Fibroblast of villous mesenchyme (primary cell): ENCODE measurements at regions not wholly inside any gene's neighbourhood (a gene's known extent, or its start where the extent isn't known, plus 50 kb on each side); places are given as distances from the start of the nearest gene placed in this dataset.
"Not testable (repeated sequence)": the region's sequence is repeated elsewhere in the genome, so short reads cannot be mapped to it uniquely, and the experiment has no call there.

ENCODE experiments used
- DNase-seq: peaks from one replicate; pipeline ENCODE4 v3.0.0-alpha.2; 2010; ENCODE audit warnings: low read depth
- H3K4me3 ChIP-seq: 2 replicates; pipeline ENCODE4 v1.5.1; 2011; ENCODE audit warnings: low read depth, mild to moderate bottlenecking, low read length
- TF ChIP-seq, protein P1 (sequence below): IDR thresholded peaks from 2 replicates; pipeline ENCODE4 v1.5.1; 2012; ENCODE audit warnings: low read depth, mild to moderate bottlenecking, low read length; ENCODE audit not compliant: insufficient read depth

GRCh38 chr9:129414377-129414992, 206.4 kb downstream of the C9orf50 start:
- peak; percentile 77 for DNase-seq
- H3K4me3 ChIP-seq: peak overlapping the region; percentile 38
- TF ChIP-seq, protein P1, sequence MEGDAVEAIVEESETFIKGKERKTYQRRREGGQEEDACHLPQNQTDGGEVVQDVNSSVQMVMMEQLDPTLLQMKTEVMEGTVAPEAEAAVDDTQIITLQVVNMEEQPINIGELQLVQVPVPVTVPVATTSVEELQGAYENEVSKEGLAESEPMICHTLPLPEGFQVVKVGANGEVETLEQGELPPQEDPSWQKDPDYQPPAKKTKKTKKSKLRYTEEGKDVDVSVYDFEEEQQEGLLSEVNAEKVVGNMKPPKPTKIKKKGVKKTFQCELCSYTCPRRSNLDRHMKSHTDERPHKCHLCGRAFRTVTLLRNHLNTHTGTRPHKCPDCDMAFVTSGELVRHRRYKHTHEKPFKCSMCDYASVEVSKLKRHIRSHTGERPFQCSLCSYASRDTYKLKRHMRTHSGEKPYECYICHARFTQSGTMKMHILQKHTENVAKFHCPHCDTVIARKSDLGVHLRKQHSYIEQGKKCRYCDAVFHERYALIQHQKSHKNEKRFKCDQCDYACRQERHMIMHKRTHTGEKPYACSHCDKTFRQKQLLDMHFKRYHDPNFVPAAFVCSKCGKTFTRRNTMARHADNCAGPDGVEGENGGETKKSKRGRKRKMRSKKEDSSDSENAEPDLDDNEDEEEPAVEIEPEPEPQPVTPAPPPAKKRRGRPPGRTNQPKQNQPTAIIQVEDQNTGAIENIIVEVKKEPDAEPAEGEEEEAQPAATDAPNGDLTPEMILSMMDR: no peak

DNA sequence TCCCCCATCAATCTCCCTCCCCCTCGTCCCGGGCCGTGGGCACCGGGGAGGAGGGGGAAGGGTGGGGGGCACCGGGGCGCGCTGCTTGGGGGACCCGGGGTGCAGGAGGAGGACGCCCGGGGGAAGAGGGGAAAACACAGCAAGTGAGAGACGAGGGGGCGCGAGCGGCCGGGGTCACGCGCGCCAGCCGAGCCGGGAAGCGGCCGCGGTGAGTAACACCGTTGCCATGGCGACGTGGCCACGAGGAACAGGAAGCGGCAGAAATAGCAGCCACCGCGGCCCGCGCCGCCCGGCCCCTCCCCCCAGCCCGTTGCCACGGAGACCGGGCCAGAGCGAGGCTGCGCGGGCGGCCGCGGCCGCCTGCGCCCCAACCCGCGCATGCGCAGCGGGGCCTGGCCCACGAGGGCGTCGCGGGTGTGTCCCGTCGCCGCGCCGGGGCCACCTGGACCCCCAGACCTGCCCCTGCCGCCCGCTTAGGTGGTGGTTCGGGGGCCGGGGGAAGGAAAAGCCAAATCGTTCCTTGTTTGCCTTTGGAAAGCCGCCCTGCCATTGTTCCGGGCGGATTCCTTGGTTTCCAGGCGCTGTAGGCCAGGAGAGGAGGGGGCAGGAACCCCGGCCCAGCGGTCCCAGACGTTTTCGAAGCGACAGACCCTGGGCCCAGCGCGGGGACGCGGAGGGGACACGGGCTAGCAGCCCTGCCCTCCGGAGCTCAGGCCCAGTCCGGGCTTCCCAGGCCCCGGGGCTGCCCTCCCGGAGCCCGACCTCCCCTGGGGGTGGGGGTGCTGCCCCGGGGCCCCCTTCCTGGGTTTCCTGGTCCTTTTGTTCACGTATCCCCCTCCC, 207.1 kb downstream of the C9orf50 start:
- DNase-seq: peak; percentile 97

DNA sequence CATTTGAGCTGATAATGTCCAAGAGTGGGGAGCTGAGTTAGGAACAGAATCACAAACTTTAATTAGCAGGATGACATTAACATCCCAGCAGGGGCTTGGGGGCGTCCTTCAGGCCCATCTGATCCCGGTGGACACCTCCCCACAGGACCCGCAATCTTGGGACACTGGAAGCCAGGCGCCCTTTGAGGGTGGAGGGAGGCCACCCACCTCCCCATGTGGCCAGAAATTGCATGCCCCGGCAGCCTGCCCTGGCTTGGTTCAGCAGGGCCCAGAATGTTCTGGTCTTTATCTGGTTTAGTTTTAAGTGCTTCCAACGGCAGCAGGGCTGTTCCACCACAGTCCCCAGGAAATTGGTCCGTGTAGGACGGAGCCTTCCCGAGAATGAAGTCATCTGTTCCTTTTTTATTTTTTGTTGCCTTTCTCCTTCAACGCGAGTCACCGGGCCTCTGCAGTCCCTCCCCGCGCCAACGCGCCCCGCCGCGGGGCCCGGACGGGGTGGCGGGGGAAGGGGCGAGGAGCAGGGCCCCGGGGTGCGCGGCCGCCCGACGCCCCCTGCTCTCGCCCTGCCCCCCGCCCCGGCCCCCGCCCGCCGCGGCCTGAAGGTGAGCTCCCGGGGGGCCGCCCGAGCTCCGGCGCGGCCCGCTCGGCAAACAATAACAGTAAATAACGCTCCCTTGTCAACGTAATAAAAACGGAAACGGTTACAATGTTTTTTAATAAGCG, 207.9 kb downstream of the C9orf50 start:
- TF ChIP-seq, protein P1: no peak
- peak; percentile 91 for DNase-seq
- peak overlapping the region; percentile 35 for H3K4me3 ChIP-seq

More for the DNA sequence above, 207.1 kb downstream of the C9orf50 start:
- peak overlapping the region; percentile 38 for H3K4me3 ChIP-seq
- TF ChIP-seq, protein P1: no peak

- DNase-seq: peak; percentile 55
These were observed 208.6 kb downstream of the C9orf50 start for GRCh38 chr9:129412176-129412813.

GRCh38 chr9:129411501-129412175, 209.3 kb downstream of the C9orf50 start:
- no peak overlapping the region for H3K4me3 ChIP-seq
- TF ChIP-seq, protein P1: no peak
- no peak for DNase-seq

More at GRCh38 chr9:129412176-129412813, 208.6 kb downstream of the C9orf50 start:
- H3K4me3 ChIP-seq: not testable (repeated sequence)

DNA sequence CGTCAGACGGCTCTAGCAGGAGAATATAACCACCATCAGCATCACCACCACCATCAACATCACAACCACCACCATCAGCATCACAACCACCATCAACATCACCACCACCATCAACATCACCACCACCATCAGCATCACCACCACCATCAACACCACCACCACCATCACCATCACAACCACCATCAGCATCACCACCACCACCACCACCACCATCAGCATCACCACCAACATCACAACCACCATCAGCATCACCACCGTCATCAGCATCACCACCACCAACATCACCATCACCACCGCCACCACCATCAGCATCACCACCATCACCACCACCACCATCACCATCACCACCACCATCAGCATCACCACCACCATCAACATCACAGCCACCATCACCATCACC, 210.7 kb downstream of the C9orf50 start:
- TF ChIP-seq, protein P1: no peak
- DNase-seq: no peak
- H3K4me3 ChIP-seq: no peak overlapping the region
